MV-4-11 (cell line): ENCODE measurements at regions not wholly inside any gene's neighbourhood (a gene's known extent, or its start where the extent isn't known, plus 50 kb on each side); places are given as distances from the start of the nearest gene placed in this dataset.
A peak's percentile ranks its signal among the peaks of the same experiment; 100 is the strongest.

Experiments
- DNase-seq: peaks from one replicate; lab custom pipeline; 2025; lab: John Stamatoyannopoulos, UW

DNA sequence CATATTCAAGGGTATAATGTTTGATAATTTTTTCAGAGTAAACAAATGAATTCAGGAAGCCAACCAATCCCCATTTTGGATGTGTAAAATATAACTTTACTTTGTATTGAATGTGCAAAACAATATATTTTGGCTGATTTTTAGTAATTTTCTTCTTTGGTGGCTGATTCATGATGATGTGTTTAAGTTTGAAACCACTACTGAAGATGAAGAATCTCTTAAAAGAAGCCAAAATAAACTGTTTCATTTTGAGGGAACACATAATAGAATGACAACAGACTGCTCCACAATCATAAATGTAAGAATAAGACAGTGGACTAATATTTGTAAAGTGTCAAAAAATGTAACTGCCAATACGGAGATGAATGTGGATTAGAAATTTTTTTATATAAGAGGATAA is 52.5 kb upstream of the TRIM43 start:
- DNase-seq: no peak

DNA sequence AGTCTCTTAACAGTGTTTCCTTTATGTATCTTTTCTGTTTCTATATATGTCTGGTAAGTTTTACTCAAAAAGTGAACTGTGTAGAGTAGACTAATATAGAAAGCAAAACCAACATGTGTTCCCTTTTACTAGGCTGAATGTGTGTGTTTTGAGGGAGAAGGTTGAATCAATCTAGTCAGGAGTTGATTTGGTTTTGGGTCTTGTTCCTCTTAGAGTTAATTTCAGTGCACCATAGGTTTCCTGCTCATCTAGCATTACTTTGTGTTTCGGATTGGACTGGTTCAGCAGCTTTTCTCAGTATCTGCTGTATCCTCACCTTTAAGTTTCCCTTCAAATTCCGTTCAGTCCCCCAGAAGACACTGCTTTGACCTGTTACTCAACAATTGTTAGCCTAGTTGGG is 52.0 kb upstream of the TRIM43 start:
- DNase-seq: peak; percentile 70
